Activated naive CD8-positive, alpha-beta T cell (primary cell): ENCODE measurements at regions not wholly inside any gene's neighbourhood (a gene's known extent, or its start where the extent isn't known, plus 50 kb on each side); places are given as distances from the start of the nearest gene placed in this dataset.
"Not testable (repeated sequence)": the region's sequence is repeated elsewhere in the genome, so short reads cannot be mapped to it uniquely, and the experiment has no call there.

Experiments
- H3K27ac Mint-ChIP-seq: one replicate; pipeline ENCODE4 v1.8.0; 2021; ENCODE audit warnings: mixed read lengths
- H3K27me3 Mint-ChIP-seq: one replicate; pipeline ENCODE4 v1.8.0; 2021; ENCODE audit warnings: mixed read lengths
- H3K36me3 Mint-ChIP-seq: one replicate; pipeline ENCODE4 v1.8.0; 2021; ENCODE audit warnings: mixed read lengths
- H3K4me1 Mint-ChIP-seq: one replicate; pipeline ENCODE4 v1.8.0; 2021; ENCODE audit warnings: low read depth, mixed read lengths
- H3K4me3 Mint-ChIP-seq: one replicate; pipeline ENCODE4 v1.8.0; 2021; ENCODE audit warnings: mild to moderate bottlenecking, mixed read lengths
- H3K9me3 Mint-ChIP-seq: one replicate; pipeline ENCODE4 v1.8.0; 2021; ENCODE audit warnings: low read depth, mixed read lengths

GRCh38 chr3:82556113-82556512 is 794.7 kb upstream of the GBE1 start:
- Mint-ChIP-seq H3K27me3 (no peaks in the 10 kb centered on the region), H3K9me3 (no peaks in the 10 kb centered on the region), H3K36me3 (no peaks in the 10 kb centered on the region), H3K4me1 (no peaks in the 10 kb centered on the region), H3K4me3 (no peak overlapping the region), H3K27ac (no peak overlapping the region)

- H3K4me1 Mint-ChIP-seq, H3K27ac Mint-ChIP-seq, H3K36me3 Mint-ChIP-seq, H3K4me3 Mint-ChIP-seq, H3K27me3 Mint-ChIP-seq: not testable (repeated sequence)
- H3K9me3 Mint-ChIP-seq, result peaks cover 14% of the 10 kb centered on the region
Measured at GRCh38 chr3:82542556-82542955, 781.1 kb upstream of the GBE1 start.

- peaks cover 7% of the 10 kb centered on the region for H3K9me3 Mint-ChIP-seq
- no peaks in the 10 kb centered on the region for H3K4me1 Mint-ChIP-seq
- no peaks in the 10 kb centered on the region for H3K27me3 Mint-ChIP-seq
- H3K36me3 Mint-ChIP-seq, result no peaks in the 10 kb centered on the region
- H3K4me3 Mint-ChIP-seq, result no peak overlapping the region
- no peak overlapping the region for H3K27ac Mint-ChIP-seq
Measured at GRCh38 chr3:82521657-82522056, 760.2 kb upstream of the GBE1 start.

- Mint-ChIP-seq H3K4me1 (no peaks in the 10 kb centered on the region), H3K9me3 (peaks cover 5% of the 10 kb centered on the region), H3K27me3 (no peaks in the 10 kb centered on the region), H3K4me3 (no peak overlapping the region), H3K27ac (no peak overlapping the region), H3K36me3 (no peaks in the 10 kb centered on the region)
Measured at GRCh38 chr3:82520846-82521245, 759.4 kb upstream of the GBE1 start.

- Mint-ChIP-seq H3K36me3 (no peaks in the 10 kb centered on the region), H3K4me3 (no peak overlapping the region), H3K4me1 (no peaks in the 10 kb centered on the region), H3K27ac (no peak overlapping the region), H3K27me3 (no peaks in the 10 kb centered on the region), H3K9me3 (peaks cover under 1% of the 10 kb centered on the region)
Measured at GRCh38 chr3:82509951-82510603, 748.6 kb upstream of the GBE1 start.

- Mint-ChIP-seq H3K36me3 (no peaks in the 10 kb centered on the region), H3K4me3 (no peak overlapping the region), H3K4me1 (no peaks in the 10 kb centered on the region), H3K27ac (no peak overlapping the region), H3K27me3 (no peaks in the 10 kb centered on the region), H3K9me3 (no peaks in the 10 kb centered on the region)
Measured at GRCh38 chr3:82509106-82509842, 747.8 kb upstream of the GBE1 start.

- no peak overlapping the region for H3K27ac Mint-ChIP-seq
- no peaks in the 10 kb centered on the region for H3K9me3 Mint-ChIP-seq
- H3K4me3 Mint-ChIP-seq, result no peak overlapping the region
- no peaks in the 10 kb centered on the region for H3K4me1 Mint-ChIP-seq
- H3K27me3 Mint-ChIP-seq, result no peaks in the 10 kb centered on the region
- H3K36me3 Mint-ChIP-seq, result no peaks in the 10 kb centered on the region
Measured at GRCh38 chr3:82506204-82506603, 744.8 kb upstream of the GBE1 start.

- no peak overlapping the region for H3K27ac Mint-ChIP-seq
- no peaks in the 10 kb centered on the region for H3K27me3 Mint-ChIP-seq
- H3K4me3 Mint-ChIP-seq, result no peak overlapping the region
Measured at GRCh38 chr3:82505079-82505756, 743.8 kb upstream of the GBE1 start.

GRCh38 chr3:82498186-82498585 is 736.7 kb upstream of the GBE1 start:
- H3K9me3 Mint-ChIP-seq, result peaks cover 5% of the 10 kb centered on the region
- H3K27me3 Mint-ChIP-seq, result no peaks in the 10 kb centered on the region
- no peaks in the 10 kb centered on the region for H3K36me3 Mint-ChIP-seq
- H3K4me3 Mint-ChIP-seq, result no peak overlapping the region
- no peak overlapping the region for H3K27ac Mint-ChIP-seq
- no peaks in the 10 kb centered on the region for H3K4me1 Mint-ChIP-seq

More at GRCh38 chr3:82505079-82505756, 743.8 kb upstream of the GBE1 start:
- no peaks in the 10 kb centered on the region for H3K4me1 Mint-ChIP-seq
- no peaks in the 10 kb centered on the region for H3K36me3 Mint-ChIP-seq
- peaks cover 5% of the 10 kb centered on the region for H3K9me3 Mint-ChIP-seq

GRCh38 chr3:82496890-82497560 is 735.6 kb upstream of the GBE1 start:
- no peak overlapping the region for H3K27ac Mint-ChIP-seq

GRCh38 chr3:82495655-82496054 is 734.2 kb upstream of the GBE1 start:
- no peaks in the 10 kb centered on the region for H3K36me3 Mint-ChIP-seq
- H3K9me3 Mint-ChIP-seq, result peaks cover under 1% of the 10 kb centered on the region
- H3K4me1 Mint-ChIP-seq, result no peaks in the 10 kb centered on the region
- no peaks in the 10 kb centered on the region for H3K27me3 Mint-ChIP-seq
- no peak overlapping the region for H3K27ac Mint-ChIP-seq
- H3K4me3 Mint-ChIP-seq, result no peak overlapping the region

More at GRCh38 chr3:82496890-82497560, 735.6 kb upstream of the GBE1 start:
- no peak overlapping the region for H3K4me3 Mint-ChIP-seq
- no peaks in the 10 kb centered on the region for H3K36me3 Mint-ChIP-seq
- H3K27me3 Mint-ChIP-seq, result no peaks in the 10 kb centered on the region
- peaks cover 5% of the 10 kb centered on the region for H3K9me3 Mint-ChIP-seq
- no peaks in the 10 kb centered on the region for H3K4me1 Mint-ChIP-seq

GRCh38 chr3:82494977-82495489 is 733.6 kb upstream of the GBE1 start:
- H3K9me3 Mint-ChIP-seq, result no peaks in the 10 kb centered on the region
- H3K27ac Mint-ChIP-seq, result no peak overlapping the region
- no peaks in the 10 kb centered on the region for H3K4me1 Mint-ChIP-seq
- H3K27me3 Mint-ChIP-seq, result no peaks in the 10 kb centered on the region
- no peak overlapping the region for H3K4me3 Mint-ChIP-seq
- no peaks in the 10 kb centered on the region for H3K36me3 Mint-ChIP-seq

- no peak overlapping the region for H3K27ac Mint-ChIP-seq
- H3K4me1 Mint-ChIP-seq, result no peaks in the 10 kb centered on the region
Measured at GRCh38 chr3:82493858-82494257, 732.4 kb upstream of the GBE1 start.

GRCh38 chr3:82475306-82475705 is 713.9 kb upstream of the GBE1 start:
- H3K4me3 Mint-ChIP-seq, result no peak overlapping the region
- H3K27ac Mint-ChIP-seq, result no peak overlapping the region
- H3K9me3 Mint-ChIP-seq, result no peaks in the 10 kb centered on the region
- H3K27me3 Mint-ChIP-seq, result no peaks in the 10 kb centered on the region
- H3K36me3 Mint-ChIP-seq, result no peaks in the 10 kb centered on the region
- no peaks in the 10 kb centered on the region for H3K4me1 Mint-ChIP-seq

More at GRCh38 chr3:82493858-82494257, 732.4 kb upstream of the GBE1 start:
- Mint-ChIP-seq H3K4me3 (no peak overlapping the region), H3K27me3 (no peaks in the 10 kb centered on the region), H3K9me3 (no peaks in the 10 kb centered on the region), H3K36me3 (no peaks in the 10 kb centered on the region)

- Mint-ChIP-seq H3K36me3 (no peaks in the 10 kb centered on the region), H3K27ac (no peak overlapping the region), H3K9me3 (no peaks in the 10 kb centered on the region), H3K4me3 (no peak overlapping the region), H3K27me3 (no peaks in the 10 kb centered on the region), H3K4me1 (no peaks in the 10 kb centered on the region)
Measured at GRCh38 chr3:82474711-82475110, 713.3 kb upstream of the GBE1 start.
